ENCODE measurements at regions not wholly inside any gene's neighbourhood (a gene's known extent, or its start where the extent isn't known, plus 50 kb on each side); places are given as distances from the start of the nearest gene placed in this dataset.
A peak's percentile ranks its signal among the peaks of the same experiment; 100 is the strongest.

DNA sequence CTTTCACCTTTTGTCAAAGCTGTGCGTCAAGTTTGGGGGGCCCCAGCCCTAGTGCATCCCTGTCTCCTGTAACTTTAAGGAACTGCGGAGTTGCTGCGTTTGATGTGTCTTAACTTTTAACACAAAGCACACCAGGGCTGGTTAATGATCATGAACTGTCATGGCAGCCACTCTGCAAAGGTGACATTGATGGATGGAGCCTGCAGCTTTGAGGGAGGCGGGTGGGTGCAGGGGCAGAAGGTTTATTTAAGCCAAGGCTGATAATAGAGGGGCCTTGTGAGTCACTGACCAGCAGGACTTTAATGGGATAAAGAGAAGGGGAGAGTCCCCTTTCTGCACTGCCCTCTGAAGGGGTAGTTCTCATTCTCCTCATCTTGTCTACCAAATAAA, 190.2 kb upstream of the GATA6 start:
- CTCF ChIA-PET (ENCODE audit: low intra/inter-chr PET ratio, low total read pairs), result no interaction called here
- Histone ChIP-seq H3K9ac (ENCODE audit: insufficient read depth, low read depth, low read length) (peak overlapping the region; percentile 37; the same call in 1 of the 2 replicates), H3K4me3 (replicated peaks in 1 of 3; ENCODE audit: insufficient read depth in 1 of 3, low read depth in 2 of 3, low read length in 3 of 3) (peak overlapping the region; percentile 44 to 63 (median 53)), H3K9me3 (ENCODE audit: low read length) (no peaks in the 10 kb centered on the region), H3K79me2 (ENCODE audit: insufficient read depth, low read length) (no peaks in the 10 kb centered on the region), H3K4me2 (ENCODE audit: low read depth, low read length) (peak overlapping the region; percentile 91), H3K4me1 (ENCODE audit: insufficient read depth, low read length) (peaks cover 40% of the 10 kb centered on the region), H3K27me3 (ENCODE audit: control insufficient read depth in 1 of 2, insufficient read depth in 2 of 2, low read length in 2 of 2) (no peaks in the 10 kb centered on the region), H3K36me3 (replicated peaks in 1 of 2; ENCODE audit: control insufficient read depth in 1 of 2, insufficient read depth in 2 of 2, low read length in 2 of 2) (no peaks in the 10 kb centered on the region), H2AFZ (ENCODE audit: low read length) (no peak overlapping the region), H3K27ac (ENCODE audit: extremely low read length, insufficient read depth, low read length) (peak overlapping the region; percentile 46), H4K20me1 (ENCODE audit: insufficient read depth, low read length) (no peaks in the 10 kb centered on the region)
- peak; percentile 46 for FAIRE-seq
- ATAC-seq, result peak; percentile 52
- in situ Hi-C loops (cut with HindIII; ENCODE audit: extremely low pct_ligation_motif_present, low pct_unique_long_range_greater_than_20kb), result no loop called here
- BruUV-seq (replicated peaks), result no TSS peak
- POLR2A ChIA-PET, result no interaction called here
- intact Hi-C loops (cut with micrococcal nuclease; ENCODE audit: unreplicated experiment), result no loop called here
- WGBS (ENCODE audit: low lambda C conversion rate), result 5% methylated on average over 3 of the region's 4 CpGs
- DNase-seq (ENCODE audit: low spot score), result peak; percentile 75
- TF ChIP-seq SP5 (CRISPR knock-in tag; IDR thresholded peaks at IDR 0.05; ENCODE audit: borderline replicate concordance, low read depth) (peak; percentile 51; the same call in 1 of the 2 replicates), ZNF503 (CRISPR knock-in tag; IDR thresholded peaks at IDR 0.05) (peak; percentile 42; the same call in 1 of the 2 replicates), MEIS1 (CRISPR knock-in tag; IDR thresholded peaks at IDR 0.05; ENCODE audit: borderline replicate concordance) (peak; percentile 76; the same call in 1 of the 2 replicates), ERF (CRISPR knock-in tag; IDR thresholded peaks at IDR 0.05) (no peak), MEIS2 (CRISPR knock-in tag; IDR thresholded peaks at IDR 0.05) (peak; percentile 100), PBX2 (CRISPR knock-in tag; IDR thresholded peaks at IDR 0.05) (peak; percentile 84), AKNA (CRISPR knock-in tag; IDR thresholded peaks at IDR 0.05; ENCODE audit: borderline replicate concordance) (no peak), RFXAP (CRISPR knock-in tag; IDR thresholded peaks at IDR 0.05; ENCODE audit: borderline replicate concordance) (no peak)
- TF ChIP-seq, protein P1, sequence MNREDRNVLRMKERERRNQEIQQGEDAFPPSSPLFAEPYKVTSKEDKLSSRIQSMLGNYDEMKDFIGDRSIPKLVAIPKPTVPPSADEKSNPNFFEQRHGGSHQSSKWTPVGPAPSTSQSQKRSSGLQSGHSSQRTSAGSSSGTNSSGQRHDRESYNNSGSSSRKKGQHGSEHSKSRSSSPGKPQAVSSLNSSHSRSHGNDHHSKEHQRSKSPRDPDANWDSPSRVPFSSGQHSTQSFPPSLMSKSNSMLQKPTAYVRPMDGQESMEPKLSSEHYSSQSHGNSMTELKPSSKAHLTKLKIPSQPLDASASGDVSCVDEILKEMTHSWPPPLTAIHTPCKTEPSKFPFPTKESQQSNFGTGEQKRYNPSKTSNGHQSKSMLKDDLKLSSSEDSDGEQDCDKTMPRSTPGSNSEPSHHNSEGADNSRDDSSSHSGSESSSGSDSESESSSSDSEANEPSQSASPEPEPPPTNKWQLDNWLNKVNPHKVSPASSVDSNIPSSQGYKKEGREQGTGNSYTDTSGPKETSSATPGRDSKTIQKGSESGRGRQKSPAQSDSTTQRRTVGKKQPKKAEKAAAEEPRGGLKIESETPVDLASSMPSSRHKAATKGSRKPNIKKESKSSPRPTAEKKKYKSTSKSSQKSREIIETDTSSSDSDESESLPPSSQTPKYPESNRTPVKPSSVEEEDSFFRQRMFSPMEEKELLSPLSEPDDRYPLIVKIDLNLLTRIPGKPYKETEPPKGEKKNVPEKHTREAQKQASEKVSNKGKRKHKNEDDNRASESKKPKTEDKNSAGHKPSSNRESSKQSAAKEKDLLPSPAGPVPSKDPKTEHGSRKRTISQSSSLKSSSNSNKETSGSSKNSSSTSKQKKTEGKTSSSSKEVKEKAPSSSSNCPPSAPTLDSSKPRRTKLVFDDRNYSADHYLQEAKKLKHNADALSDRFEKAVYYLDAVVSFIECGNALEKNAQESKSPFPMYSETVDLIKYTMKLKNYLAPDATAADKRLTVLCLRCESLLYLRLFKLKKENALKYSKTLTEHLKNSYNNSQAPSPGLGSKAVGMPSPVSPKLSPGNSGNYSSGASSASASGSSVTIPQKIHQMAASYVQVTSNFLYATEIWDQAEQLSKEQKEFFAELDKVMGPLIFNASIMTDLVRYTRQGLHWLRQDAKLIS (CRISPR knock-in tag; IDR thresholded peaks at IDR 0.05), result no peak
- TF ChIP-seq, protein P2, sequence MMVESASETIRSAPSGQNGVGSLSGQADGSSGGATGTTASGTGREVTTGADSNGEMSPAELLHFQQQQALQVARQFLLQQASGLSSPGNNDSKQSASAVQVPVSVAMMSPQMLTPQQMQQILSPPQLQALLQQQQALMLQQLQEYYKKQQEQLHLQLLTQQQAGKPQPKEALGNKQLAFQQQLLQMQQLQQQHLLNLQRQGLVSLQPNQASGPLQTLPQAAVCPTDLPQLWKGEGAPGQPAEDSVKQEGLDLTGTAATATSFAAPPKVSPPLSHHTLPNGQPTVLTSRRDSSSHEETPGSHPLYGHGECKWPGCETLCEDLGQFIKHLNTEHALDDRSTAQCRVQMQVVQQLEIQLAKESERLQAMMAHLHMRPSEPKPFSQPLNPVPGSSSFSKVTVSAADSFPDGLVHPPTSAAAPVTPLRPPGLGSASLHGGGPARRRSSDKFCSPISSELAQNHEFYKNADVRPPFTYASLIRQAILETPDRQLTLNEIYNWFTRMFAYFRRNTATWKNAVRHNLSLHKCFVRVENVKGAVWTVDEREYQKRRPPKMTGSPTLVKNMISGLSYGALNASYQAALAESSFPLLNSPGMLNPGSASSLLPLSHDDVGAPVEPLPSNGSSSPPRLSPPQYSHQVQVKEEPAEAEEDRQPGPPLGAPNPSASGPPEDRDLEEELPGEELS (CRISPR knock-in tag; IDR thresholded peaks at IDR 0.05), result peak; percentile 43; the same call in 1 of the 2 replicates
